ENCODE measurements at regions not wholly inside any gene's neighbourhood (a gene's known extent, or its start where the extent isn't known, plus 50 kb on each side); places are given as distances from the start of the nearest gene placed in this dataset.

GRCh38 chr2:125562924-125563323 lies 1093.0 kb upstream of the GYPC start:
- Histone ChIP-seq H3K36me3 (no peaks in the 10 kb centered on the region), H3K27me3 (no peaks in the 10 kb centered on the region), H3K9me3 (no peaks in the 10 kb centered on the region), H3K4me1 (no peaks in the 10 kb centered on the region), H3K4me3 (no peak overlapping the region), H3K27ac (no peak overlapping the region)
- no peak for TF ChIP-seq POLR2AphosphoS5 (IDR thresholded peaks at IDR 0.05)
- intact Hi-C loops (cut with DNase I; ENCODE audit: low total_unique reads) = no loop called here
- DNase-seq (ENCODE audit: low spot score in 2 of 2) = no peak

- intact Hi-C loops (cut with DNase I; ENCODE audit: low total_unique reads) = no loop called here
- Histone ChIP-seq H3K4me1 (no peaks in the 10 kb centered on the region), H3K27ac (no peak overlapping the region), H3K9me3 (no peaks in the 10 kb centered on the region), H3K27me3 (no peaks in the 10 kb centered on the region), H3K4me3 (no peak overlapping the region), H3K36me3 (no peaks in the 10 kb centered on the region)
- TF ChIP-seq POLR2AphosphoS5 (IDR thresholded peaks at IDR 0.05) (no peak), POLR2A (IDR thresholded peaks at IDR 0.05) (no peak), CTCF (IDR thresholded peaks at IDR 0.05) (no peak)
- DNase-seq (ENCODE audit: low spot score in 2 of 2) = no peak
Measured at GRCh38 chr2:125564471-125564870, 1091.5 kb upstream of the GYPC start.

GRCh38 chr2:125566422-125566821 lies 1089.5 kb upstream of the GYPC start:
- DNase-seq (ENCODE audit: low spot score in 2 of 2) = no peak
- no peaks in the 10 kb centered on the region for H3K9me3 ChIP-seq
- H3K27ac ChIP-seq = no peak overlapping the region
- H3K4me1 ChIP-seq = no peaks in the 10 kb centered on the region
- H3K4me3 ChIP-seq = no peak overlapping the region
- intact Hi-C loops (cut with DNase I; ENCODE audit: low total_unique reads) = no loop called here
- TF ChIP-seq CTCF (IDR thresholded peaks at IDR 0.05) = no peak
- no peak for TF ChIP-seq POLR2AphosphoS5 (IDR thresholded peaks at IDR 0.05)
- no peak for TF ChIP-seq POLR2A (IDR thresholded peaks at IDR 0.05)
- H3K36me3 ChIP-seq = no peaks in the 10 kb centered on the region
- no peaks in the 10 kb centered on the region for H3K27me3 ChIP-seq

GRCh38 chr2:125567100-125567499 lies 1088.9 kb upstream of the GYPC start:
- Histone ChIP-seq H3K4me3 (no peak overlapping the region), H3K36me3 (no peaks in the 10 kb centered on the region), H3K9me3 (no peaks in the 10 kb centered on the region), H3K27me3 (no peaks in the 10 kb centered on the region), H3K27ac (no peak overlapping the region), H3K4me1 (no peaks in the 10 kb centered on the region)
- no peak for DNase-seq (ENCODE audit: low spot score in 2 of 2)
- intact Hi-C loops (cut with DNase I; ENCODE audit: low total_unique reads) = no loop called here
- TF ChIP-seq POLR2AphosphoS5 (IDR thresholded peaks at IDR 0.05) = no peak
- TF ChIP-seq POLR2A (IDR thresholded peaks at IDR 0.05) = no peak
- no peak for TF ChIP-seq CTCF (IDR thresholded peaks at IDR 0.05)

- H3K36me3 ChIP-seq = no peaks in the 10 kb centered on the region
- DNase-seq (ENCODE audit: low spot score in 2 of 2) = no peak
- H3K4me3 ChIP-seq = no peak overlapping the region
- H3K4me1 ChIP-seq = no peaks in the 10 kb centered on the region
- H3K27me3 ChIP-seq = no peaks in the 10 kb centered on the region
- H3K27ac ChIP-seq = no peak overlapping the region
- TF ChIP-seq POLR2A (IDR thresholded peaks at IDR 0.05) (no peak), CTCF (IDR thresholded peaks at IDR 0.05) (no peak), POLR2AphosphoS5 (IDR thresholded peaks at IDR 0.05) (no peak)
- intact Hi-C loops (cut with DNase I; ENCODE audit: low total_unique reads) = no loop called here
- no peaks in the 10 kb centered on the region for H3K9me3 ChIP-seq
Measured at GRCh38 chr2:125572660-125573059, 1083.3 kb upstream of the GYPC start.

GRCh38 chr2:125573432-125573831 lies 1082.5 kb upstream of the GYPC start:
- Histone ChIP-seq H3K27ac (no peak overlapping the region), H3K4me1 (no peaks in the 10 kb centered on the region), H3K36me3 (no peaks in the 10 kb centered on the region), H3K4me3 (no peak overlapping the region), H3K9me3 (no peaks in the 10 kb centered on the region), H3K27me3 (no peaks in the 10 kb centered on the region)
- DNase-seq (ENCODE audit: low spot score in 2 of 2) = no peak
- TF ChIP-seq POLR2A (IDR thresholded peaks at IDR 0.05) (no peak), CTCF (IDR thresholded peaks at IDR 0.05) (no peak), POLR2AphosphoS5 (IDR thresholded peaks at IDR 0.05) (no peak)
- intact Hi-C loops (cut with DNase I; ENCODE audit: low total_unique reads) = no loop called here
